ENCODE measurements at regions not wholly inside any gene's neighbourhood (a gene's known extent, or its start where the extent isn't known, plus 50 kb on each side); places are given as distances from the start of the nearest gene placed in this dataset.

- H3K4me2 ChIP-seq (ENCODE audit: insufficient read depth in 1 of 2, low read depth in 2 of 2, low read length in 2 of 2), result no peak overlapping the region
- no peak overlapping the region for H4K8ac ChIP-seq (ENCODE audit: extremely low read depth, insufficient read depth, low read length)
- H3K4me1 ChIP-seq (replicated peaks in 1 of 4; ENCODE audit: control insufficient read depth in 3 of 4, insufficient read depth in 4 of 4, low read length in 3 of 4), result no peaks in the 10 kb centered on the region
- no peak overlapping the region for H2AFZ ChIP-seq (ENCODE audit: low read length)
- no peaks in the 10 kb centered on the region for H3K79me1 ChIP-seq (ENCODE audit: low read depth, low read length)
- no peaks in the 10 kb centered on the region for H4K20me1 ChIP-seq (replicated peaks in 1 of 2; ENCODE audit: control insufficient read depth in 1 of 2, insufficient read depth in 2 of 2, low read length in 2 of 2)
- H3K27me3 ChIP-seq (replicated peaks in 1 of 4; ENCODE audit: control insufficient read depth in 3 of 4, extremely low read depth in 1 of 4, insufficient read depth in 3 of 4, low read length in 3 of 4), result no peaks in the 10 kb centered on the region
- no peak overlapping the region for H2BK15ac ChIP-seq (ENCODE audit: low read length)
- TF ChIP-seq CTCF (IDR thresholded peaks at IDR 0.05; ENCODE audit: control extremely low read depth in 1 of 3, insufficient read depth in 1 of 3, low read depth in 1 of 3, low read length in 3 of 3) (peak in 1 of 3 experiments; percentile 2; a peak in 1 of 4 replicates), SAP30 (IDR thresholded peaks at IDR 0.05; ENCODE audit: insufficient read depth, insufficient replicate concordance, low read length) (no peak), YY1 (IDR thresholded peaks at IDR 0.05; ENCODE audit: low read depth, low read length) (no peak)
- no peak overlapping the region for H2BK5ac ChIP-seq (ENCODE audit: low read depth, low read length)
- no peaks in the 10 kb centered on the region for H3K9me3 ChIP-seq (ENCODE audit: insufficient read depth in 2 of 2, low read depth in 1 of 2, low read length in 1 of 2)
- no peak overlapping the region for H3K4me3 ChIP-seq (ENCODE audit: extremely low read depth in 1 of 4, insufficient read depth in 2 of 4, low read depth in 3 of 4, low read length in 4 of 4)
- no peak overlapping the region for H2BK120ac ChIP-seq (replicated peaks; ENCODE audit: low read depth, low read length)
- H3K27ac ChIP-seq (ENCODE audit: low read depth, low read length), result no peak overlapping the region
- 82% methylated on average over 1 of the region's 1 CpG; no CpG with 5 or more reads in 1 of the 2 experiments for WGBS, 2 experiments (ENCODE audit: extremely low coverage in 1 of 2, insufficient coverage in 1 of 2, insufficient read length in 1 of 2, insufficient replicate concordance in 2 of 2, low coverage in 1 of 2, low lambda C conversion rate in 2 of 2, missing lambda C conversion rate in 1 of 2)
- ChIA-PET POLR2A (ENCODE audit: partially characterized antibody) (no interaction called here), CTCF (ENCODE audit: partially characterized antibody) (interaction anchor here (1.1 kb wide), 1 partner anchor 67 kb away, joined by 3 read pairs; no protein-coding TSS in a partner anchor)
- H3K79me2 ChIP-seq (ENCODE audit: control insufficient read depth in 1 of 2, insufficient read depth in 2 of 2, low read length in 2 of 2), result no peaks in the 10 kb centered on the region
- no peak overlapping the region for H2AK5ac ChIP-seq (ENCODE audit: low read depth, low read length)
- no peak overlapping the region for H4K5ac ChIP-seq (ENCODE audit: insufficient read length, low read depth, low read length)
- no peak overlapping the region for H2BK20ac ChIP-seq (ENCODE audit: low read length)
- no peaks in the 10 kb centered on the region for H3K36me3 ChIP-seq (ENCODE audit: control insufficient read depth in 2 of 4, insufficient read depth in 4 of 4, low read length in 3 of 4)
- no peak overlapping the region for H3K18ac ChIP-seq (ENCODE audit: extremely low read depth, low read length)
- H3K56ac ChIP-seq (replicated peaks; ENCODE audit: insufficient read length, low read depth, low read length), result no peak overlapping the region
- no peak overlapping the region for H3K14ac ChIP-seq (ENCODE audit: insufficient read length)
- DNase-seq (ENCODE audit: low read depth in 1 of 2, low spot score in 2 of 2) (no peak), FAIRE-seq (no peak)
- H3K23ac ChIP-seq (ENCODE audit: insufficient read length), result no peak overlapping the region
- no peak overlapping the region for H2BK12ac ChIP-seq (ENCODE audit: low read depth, low read length)
- H3K4ac ChIP-seq (replicated peaks; ENCODE audit: insufficient read length, low read depth, low read length), result no peak overlapping the region
- no peaks in the 10 kb centered on the region for H3K23me2 ChIP-seq (ENCODE audit: low read depth, low read length)
- H4K91ac ChIP-seq (replicated peaks; ENCODE audit: insufficient read length, low read length), result no peak overlapping the region
- no peak overlapping the region for H3K9ac ChIP-seq (replicated peaks in 1 of 4; ENCODE audit: extremely low read depth in 1 of 4, low read depth in 3 of 4, low read length in 3 of 4)
Measured at GRCh38 chr20:40361916-40362315, 327.1 kb downstream of the MAFB start.
